K562 (cell line): ENCODE measurements at regions not wholly inside any gene's neighbourhood (a gene's known extent, or its start where the extent isn't known, plus 50 kb on each side); places are given as distances from the start of the nearest gene placed in this dataset.
A peak's percentile ranks its signal among the peaks of the same experiment; 100 is the strongest.

Experiments
- CBFA2T3 ChIP-seq: fragments of 450-650 bp; IDR thresholded peaks from 2 replicates; pipeline ENCODE4 v1.6.1; 2017
- CBFB ChIP-seq: sonication (generic); formaldehyde crosslinking; IDR thresholded peaks from 2 replicates; pipeline ENCODE4 v1.4.0; 2020; ENCODE audit warnings: mild to moderate bottlenecking, missing genetic modification reagents
- CSDE1 ChIP-seq, 2 experiments: fragments of 450-650 bp; IDR thresholded peaks; 2 replicates each; pipeline ENCODE4 v1.6.1; 2016; ENCODE audit warnings: mild to moderate bottlenecking in 1 of 2
- DPF2 ChIP-seq: fragments of 450-650 bp; IDR thresholded peaks from 2 replicates; pipeline ENCODE4 v1.6.1; 2016
- GABPA ChIP-seq: fragments of 200-800 bp; sonication (Bioruptor generic); conservative IDR thresholded peaks from 2 replicates; pipeline ENCODE4 v1.6.1; 2016; ENCODE audit warnings: low read depth, missing genetic modification characterization, missing compliant biosample characterization
- HDAC1 ChIP-seq, 2 experiments: fragments of 450-650 bp; IDR thresholded peaks; 2 replicates each; pipeline ENCODE4 v1.6.1; 2016 to 2017; ENCODE audit warnings: inconsistent platforms in 1 of 2, mild to moderate bottlenecking in 1 of 2, moderate library complexity in 1 of 2
- HDAC2 ChIP-seq: fragments of 450-650 bp; IDR thresholded peaks from 2 replicates; pipeline ENCODE4 v1.6.1; 2016; ENCODE audit warnings: mild to moderate bottlenecking
- HSF4 ChIP-seq: fragments of 250-450 bp; sonication (Bioruptor Pico); IDR thresholded peaks from 2 replicates; pipeline ENCODE4 v2.1.2; 2022; ENCODE audit warnings: mild to moderate bottlenecking, moderate library complexity, borderline replicate concordance
- KDM2B ChIP-seq: fragments of 250-450 bp; sonication (Bioruptor Pico); IDR thresholded peaks from 2 replicates; pipeline ENCODE4 v1.8.0; 2021; ENCODE audit warnings: mild to moderate bottlenecking, moderate library complexity
- MTA2 ChIP-seq: fragments of 450-650 bp; IDR thresholded peaks from 2 replicates; pipeline ENCODE4 v1.6.1; 2016; ENCODE audit warnings: low read depth
- REST ChIP-seq, 2 experiments: fragments of 450-650 bp; formaldehyde crosslinking in 1 of 2; IDR thresholded peaks; 2 replicates each; pipeline versions ENCODE4 v1.4.0 to v1.6.1; 2014 to 2020; ENCODE audit warnings: mild to moderate bottlenecking in 2 of 2, borderline replicate concordance in 1 of 2, low read depth in 1 of 2
- SMAD4 ChIP-seq: fragments of 250-450 bp; sonication (Bioruptor Pico); conservative IDR thresholded peaks from 2 replicates; pipeline ENCODE4 v1.8.0; 2021; ENCODE audit warnings: inconsistent platforms, mild to moderate bottlenecking, moderate library complexity
- TRIM24 ChIP-seq, 2 experiments: fragments of 450-650 bp; IDR thresholded peaks; 2 replicates each; pipeline ENCODE4 v1.6.1; 2016
- TSC22D4 ChIP-seq: fragments of 450-650 bp; IDR thresholded peaks from 2 replicates; pipeline ENCODE4 v1.6.1; 2016; ENCODE audit warnings: missing genetic modification characterization, missing biosample characterization, control low read depth
- USF1 ChIP-seq: sonication (generic); formaldehyde crosslinking; IDR thresholded peaks from 2 replicates; pipeline ENCODE4 v1.9.0; 2022; ENCODE audit warnings: mild to moderate bottlenecking, missing genetic modification reagents
- ZKSCAN8 ChIP-seq: fragments of 200-800 bp; sonication (Bioruptor generic); IDR thresholded peaks from 2 replicates; pipeline ENCODE4 v1.6.1; 2016; ENCODE audit warnings: missing genetic modification characterization, missing compliant biosample characterization
- ZNF583 ChIP-seq: fragments of 250-450 bp; sonication (Bioruptor Pico); IDR thresholded peaks from 2 replicates; pipeline ENCODE4 v1.4.0; 2020
- ZNF592 ChIP-seq: fragments of 450-650 bp; IDR thresholded peaks from 2 replicates; pipeline ENCODE4 v1.6.1; 2017; ENCODE audit warnings: antibody characterized with exemption, mild to moderate bottlenecking

- TF ChIP-seq HSF4 (CRISPR knock-in tag) (0 out of 2 replicates have a peak, but pooled peaks have one; percentile 60), ZKSCAN8 (CRISPR knock-in tag) (peak; percentile 52; the same call in 1 of the 2 replicates), CBFB (CRISPR knock-in tag) (peak; percentile 76; the same call in 1 of the 2 replicates), GABPA (no peak), KDM2B (CRISPR knock-in tag) (no peak), HDAC1 (IDR thresholded peaks at IDR 0.05) (peak in 1 of 2 experiments; percentile 55; a peak in 2 of 4 replicates), TRIM24 (IDR thresholded peaks at IDR 0.05) (peak; percentile 75 to 76; a peak in 3 of 4 replicates), TSC22D4 (no peak), SMAD4 (CRISPR knock-in tag) (0 out of 2 replicates have a peak, but pooled peaks have one; percentile 22), ZNF592 (peak; percentile 41; the same call in 1 of the 2 replicates), ZNF583 (CRISPR knock-in tag) (peak; percentile 87), USF1 (peak; percentile 92), CBFA2T3 (peak; percentile 80), DPF2 (peak; percentile 63), CSDE1 (IDR thresholded peaks at IDR 0.05) (no peak), MTA2 (peak; percentile 63), REST (IDR thresholded peaks at IDR 0.05; ENCODE audit: borderline replicate concordance) (peak; percentile 45; the same call in 1 of the 2 replicates), REST (CRISPR knock-in tag; IDR thresholded peaks at IDR 0.05; ENCODE audit: low read depth) (no peak), HDAC2 (peak; percentile 53; the same call in 1 of the 2 replicates)
Measured at GRCh38 chr12:93192878-93193277, 184.8 kb upstream of the NUDT4 start (continued).
